Natural killer cell (primary cell): ENCODE measurements at regions not wholly inside any gene's neighbourhood (a gene's known extent, or its start where the extent isn't known, plus 50 kb on each side); places are given as distances from the start of the nearest gene placed in this dataset.

ENCODE experiments used
- ATAC-seq, 3 donors: fragments of 150-1000 bp in 2 of 3; fragments of 200-7000 bp in 1 of 3; cut with Tn5 transposase; 1 replicate in 1 of 3; 2 replicates in 2 of 3; pipeline ENCODE4 v1.10.0; 2021; ENCODE audit warnings: mild to moderate bottlenecking in 2 of 3, moderate library complexity in 2 of 3
- DNase-seq, 2 donors: peaks; one replicate each; pipeline versions ENCODE4 v3.0.0 to v3.0.0-alpha.2; 2013 to 2021; ENCODE audit warnings: mixed read lengths in 1 of 2
- H3K27ac ChIP-seq: one replicate; pipeline ENCODE4 v1.5.1; 2013; ENCODE audit warnings: mild to moderate bottlenecking, low read length
- H3K27me3 ChIP-seq: one replicate; pipeline ENCODE4 v1.6.1; 2013; ENCODE audit warnings: low read length; ENCODE audit not compliant: control insufficient read depth, insufficient read depth
- H3K36me3 ChIP-seq: one replicate; pipeline ENCODE4 v1.6.1; 2013; ENCODE audit warnings: low read length; ENCODE audit not compliant: control insufficient read depth, insufficient read depth
- H3K4me1 ChIP-seq: one replicate; pipeline ENCODE4 v1.6.1; 2013; ENCODE audit warnings: low read length; ENCODE audit not compliant: control insufficient read depth, insufficient read depth
- H3K4me3 ChIP-seq: one replicate; pipeline ENCODE4 v1.5.1; 2013; ENCODE audit warnings: low read length
- H3K9me3 ChIP-seq: one replicate; pipeline ENCODE4 v1.6.1; 2013; ENCODE audit warnings: low read length; ENCODE audit not compliant: control insufficient read depth, insufficient read depth
- H3K27ac Mint-ChIP-seq, 2 donors: one replicate each; pipeline ENCODE4 v1.8.0; 2022; ENCODE audit warnings: mild to moderate bottlenecking in 2 of 2, mixed read lengths in 2 of 2, moderate library complexity in 1 of 2
- H3K27me3 Mint-ChIP-seq, 2 donors: one replicate each; pipeline ENCODE4 v1.8.0; 2022; ENCODE audit warnings: low read depth in 2 of 2, mixed read lengths in 2 of 2
- H3K36me3 Mint-ChIP-seq: one replicate; pipeline ENCODE4 v1.8.0; 2022; ENCODE audit warnings: mixed read lengths
- H3K4me1 Mint-ChIP-seq, 2 donors: one replicate each; pipeline ENCODE4 v1.8.0; 2022; ENCODE audit warnings: mixed read lengths in 2 of 2
- H3K4me3 Mint-ChIP-seq: one replicate; pipeline ENCODE4 v1.8.0; 2022; ENCODE audit warnings: mild to moderate bottlenecking, moderate library complexity, mixed read lengths
- H3K9me3 Mint-ChIP-seq, 2 donors: one replicate each; pipeline ENCODE4 v1.8.0; 2022; ENCODE audit warnings: mixed read lengths in 2 of 2
- WGBS: methylation state at CpG from one replicate; pipeline ENCODE4 v1.1.7; 2013; ENCODE audit warnings: missing lambda C conversion rate; ENCODE audit not compliant: insufficient coverage; 5-methylcytosine and 5-hydroxymethylcytosine counted together
- intact Hi-C: fragments of 100-400 bp; cut with micrococcal nuclease; formaldehyde crosslinking; loops from one replicate; pipeline ENCODE4 v1.14.2; 2022
- TF ChIP-seq, protein P1 (sequence below): fragments of 200-600 bp; IDR thresholded peaks from one replicate; pipeline ENCODE4 v1.8.0; 2022; ENCODE audit warnings: antibody characterized with exemption

DNA sequence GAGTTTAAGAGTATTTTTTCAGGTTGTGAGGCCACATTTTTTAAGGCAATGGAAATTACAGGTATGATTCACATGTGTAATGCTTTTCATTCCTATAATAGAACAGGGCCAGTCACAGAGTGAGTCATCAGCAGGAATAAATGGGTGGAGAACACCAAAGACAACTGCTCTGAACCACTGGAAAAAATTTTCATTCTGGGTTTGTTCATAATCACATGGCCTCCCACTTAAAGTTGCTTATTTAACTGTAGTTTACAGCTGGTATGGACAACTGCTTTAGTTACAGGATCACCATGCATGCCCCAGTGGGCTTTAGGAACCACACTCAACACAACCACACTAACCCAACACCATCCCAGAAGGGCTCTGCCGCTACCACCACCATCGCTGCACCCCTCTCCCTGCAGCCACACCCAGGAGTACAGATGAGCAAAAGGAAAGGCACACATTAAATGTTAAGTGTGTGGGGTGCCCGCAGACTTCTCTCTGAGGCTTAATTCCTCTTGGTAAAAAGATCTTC lies 107.0 kb upstream of the DST start:
- Histone ChIP-seq H3K27ac (no peak overlapping the region), H3K27me3 (no peaks in the 10 kb centered on the region), H3K4me3 (no peak overlapping the region), H3K9me3 (no peaks in the 10 kb centered on the region), H3K4me1 (no peaks in the 10 kb centered on the region), H3K36me3 (no peaks in the 10 kb centered on the region)
- no peaks in the 10 kb centered on the region for H3K9me3 Mint-ChIP-seq
- intact Hi-C loops, result no loop called here
- DNase-seq (no peak), ATAC-seq (no peak)
- no peaks in the 10 kb centered on the region for H3K27me3 Mint-ChIP-seq
- TF ChIP-seq, protein P1, sequence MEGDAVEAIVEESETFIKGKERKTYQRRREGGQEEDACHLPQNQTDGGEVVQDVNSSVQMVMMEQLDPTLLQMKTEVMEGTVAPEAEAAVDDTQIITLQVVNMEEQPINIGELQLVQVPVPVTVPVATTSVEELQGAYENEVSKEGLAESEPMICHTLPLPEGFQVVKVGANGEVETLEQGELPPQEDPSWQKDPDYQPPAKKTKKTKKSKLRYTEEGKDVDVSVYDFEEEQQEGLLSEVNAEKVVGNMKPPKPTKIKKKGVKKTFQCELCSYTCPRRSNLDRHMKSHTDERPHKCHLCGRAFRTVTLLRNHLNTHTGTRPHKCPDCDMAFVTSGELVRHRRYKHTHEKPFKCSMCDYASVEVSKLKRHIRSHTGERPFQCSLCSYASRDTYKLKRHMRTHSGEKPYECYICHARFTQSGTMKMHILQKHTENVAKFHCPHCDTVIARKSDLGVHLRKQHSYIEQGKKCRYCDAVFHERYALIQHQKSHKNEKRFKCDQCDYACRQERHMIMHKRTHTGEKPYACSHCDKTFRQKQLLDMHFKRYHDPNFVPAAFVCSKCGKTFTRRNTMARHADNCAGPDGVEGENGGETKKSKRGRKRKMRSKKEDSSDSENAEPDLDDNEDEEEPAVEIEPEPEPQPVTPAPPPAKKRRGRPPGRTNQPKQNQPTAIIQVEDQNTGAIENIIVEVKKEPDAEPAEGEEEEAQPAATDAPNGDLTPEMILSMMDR, result no peak
- H3K36me3 Mint-ChIP-seq, result no peaks in the 10 kb centered on the region
- no peaks in the 10 kb centered on the region for H3K4me1 Mint-ChIP-seq
- H3K27ac Mint-ChIP-seq, result no peak overlapping the region
- no peak overlapping the region for H3K4me3 Mint-ChIP-seq
- WGBS, result 97% methylated on average over 2 of the region's 3 CpGs

DNA sequence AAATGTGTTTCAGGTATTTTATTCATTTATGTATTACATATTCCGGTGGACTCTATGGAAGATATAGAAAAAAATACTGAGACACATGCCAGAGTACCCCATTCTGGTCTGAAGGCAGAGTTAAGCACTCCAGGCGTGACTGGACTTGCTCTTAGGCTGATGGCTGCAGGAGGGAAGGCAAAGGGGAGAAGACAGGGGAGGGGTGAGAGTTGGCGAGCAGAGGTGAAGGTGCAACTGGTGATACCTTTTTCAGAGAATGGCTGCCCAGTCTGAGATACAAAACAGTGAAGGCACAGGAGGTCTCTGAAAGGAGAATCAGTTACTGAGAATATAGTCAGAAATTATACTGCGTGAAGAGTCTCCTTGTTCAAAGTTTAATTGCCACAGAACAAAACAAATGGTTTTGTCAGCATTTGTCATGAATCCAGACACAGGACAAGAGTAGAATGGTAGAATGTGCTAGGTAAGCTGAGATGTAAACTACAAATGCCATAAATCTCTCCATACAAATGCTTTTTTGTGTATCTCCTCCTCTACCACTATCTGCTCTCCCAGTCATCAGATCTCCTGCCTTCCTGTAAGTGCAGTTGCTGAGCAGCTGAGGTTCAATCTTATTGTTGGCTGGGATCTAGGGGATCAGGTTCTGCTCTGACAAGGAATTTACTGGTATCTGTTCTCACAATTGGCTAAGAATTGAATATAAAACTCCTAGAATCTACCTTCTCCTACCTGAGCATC lies 104.2 kb upstream of the DST start:
- H3K27me3 Mint-ChIP-seq, result no peaks in the 10 kb centered on the region
- H3K27ac ChIP-seq, result no peak overlapping the region
- ATAC-seq (no peak), DNase-seq (no peak)
- TF ChIP-seq, protein P1, result no peak
- intact Hi-C loops, result no loop called here
- no peak overlapping the region for H3K4me3 ChIP-seq
- H3K27ac Mint-ChIP-seq, result no peak overlapping the region
- H3K9me3 Mint-ChIP-seq, result no peaks in the 10 kb centered on the region
- H3K9me3 ChIP-seq, result no peaks in the 10 kb centered on the region
- H3K4me3 Mint-ChIP-seq, result no peak overlapping the region
- H3K36me3 ChIP-seq, result no peaks in the 10 kb centered on the region
- H3K4me1 Mint-ChIP-seq, result no peaks in the 10 kb centered on the region
- H3K4me1 ChIP-seq, result no peaks in the 10 kb centered on the region
- no peaks in the 10 kb centered on the region for H3K27me3 ChIP-seq
- H3K36me3 Mint-ChIP-seq, result no peaks in the 10 kb centered on the region
- 86% methylated on average over 4 of the region's 4 CpGs for WGBS

DNA sequence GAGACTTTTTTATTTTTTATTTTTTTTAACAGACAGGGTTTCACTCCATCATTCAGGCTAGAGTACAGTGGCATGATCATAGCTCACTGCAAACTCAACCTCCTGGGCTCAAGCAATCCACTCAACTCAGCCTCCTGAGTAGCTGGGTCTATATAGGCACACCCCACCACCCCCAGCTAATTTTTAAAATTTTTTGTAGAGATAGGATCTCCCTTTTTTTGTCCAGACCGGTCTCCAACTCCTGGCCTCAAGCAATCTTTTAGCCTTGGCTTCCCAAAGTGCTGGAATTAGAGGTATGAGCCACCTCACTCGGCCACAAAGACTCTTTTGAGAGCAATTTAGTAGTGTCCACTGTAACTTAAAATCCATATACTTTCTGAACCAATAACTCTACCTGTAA lies 103.3 kb upstream of the DST start:
- Mint-ChIP-seq H3K4me1 (no peaks in the 10 kb centered on the region), H3K27me3 (no peaks in the 10 kb centered on the region), H3K9me3 (no peaks in the 10 kb centered on the region), H3K27ac (no peak overlapping the region), H3K4me3 (no peak overlapping the region), H3K36me3 (no peaks in the 10 kb centered on the region)
- DNase-seq, result no peak
- TF ChIP-seq, protein P1, result no peak
- H3K4me3 ChIP-seq, result no peak overlapping the region
- H3K9me3 ChIP-seq, result no peaks in the 10 kb centered on the region
- no peaks in the 10 kb centered on the region for H3K36me3 ChIP-seq
- H3K27me3 ChIP-seq, result no peaks in the 10 kb centered on the region
- H3K27ac ChIP-seq, result no peak overlapping the region
- intact Hi-C loops, result no loop called here
- no peaks in the 10 kb centered on the region for H3K4me1 ChIP-seq
- WGBS, result 63% methylated on average over 2 of the region's 2 CpGs
- ATAC-seq, result no peak

DNA sequence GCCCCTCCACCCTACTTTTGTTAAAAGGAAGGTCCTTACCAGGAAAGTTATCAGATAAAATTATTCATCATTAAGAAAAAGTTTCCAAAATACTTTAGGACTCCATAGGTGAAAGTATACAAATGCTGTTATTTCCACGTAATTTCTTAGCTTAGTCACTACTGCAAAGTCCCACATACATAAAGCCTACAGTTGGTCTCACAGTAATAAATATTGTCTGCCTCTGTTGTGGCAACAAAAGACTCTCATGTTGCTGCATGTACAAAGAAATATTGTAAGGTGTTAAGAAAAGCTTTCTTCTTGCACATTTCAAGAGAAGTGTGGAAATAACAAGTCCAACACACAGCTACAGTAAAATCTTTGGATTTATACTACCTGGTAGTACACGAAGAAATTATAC lies 102.4 kb upstream of the DST start:
- no peak overlapping the region for H3K27ac Mint-ChIP-seq
- H3K4me3 Mint-ChIP-seq, result no peak overlapping the region
- Histone ChIP-seq H3K9me3 (no peaks in the 10 kb centered on the region), H3K27ac (no peak overlapping the region), H3K4me1 (no peaks in the 10 kb centered on the region), H3K36me3 (no peaks in the 10 kb centered on the region), H3K27me3 (no peaks in the 10 kb centered on the region), H3K4me3 (no peak overlapping the region)
- no peaks in the 10 kb centered on the region for H3K4me1 Mint-ChIP-seq
- H3K27me3 Mint-ChIP-seq, result no peaks in the 10 kb centered on the region
- WGBS, result 88% methylated on average over 1 of the region's 2 CpGs
- intact Hi-C loops, result no loop called here
- ATAC-seq, result no peak
- no peaks in the 10 kb centered on the region for H3K9me3 Mint-ChIP-seq
- H3K36me3 Mint-ChIP-seq, result no peaks in the 10 kb centered on the region
- DNase-seq, result no peak
- TF ChIP-seq, protein P1, result no peak
